Fibroblast of lung (primary cell): ENCODE measurements at regions not wholly inside any gene's neighbourhood (a gene's known extent, or its start where the extent isn't known, plus 50 kb on each side); places are given as distances from the start of the nearest gene placed in this dataset.

Source experiments
- DNase-seq, 2 donors: peaks; one replicate each; pipeline versions ENCODE4 v3.0.0 to v3.0.0-alpha.2; 2010; ENCODE audit warnings: low read depth in 2 of 2
- H2AFZ ChIP-seq: 2 replicates; pipeline ENCODE4 v1.5.1; 2012; ENCODE audit warnings: low read length, control low read depth, inconsistent platforms
- H3K27ac ChIP-seq: 2 replicates; pipeline ENCODE4 v1.5.1; 2011; ENCODE audit warnings: low read length, control low read depth; ENCODE audit not compliant: insufficient read depth
- H3K27me3 ChIP-seq: 2 replicates; pipeline ENCODE4 v1.5.1; 2011; ENCODE audit warnings: mild to moderate bottlenecking, low read length; ENCODE audit not compliant: control insufficient read depth, insufficient read depth
- H3K36me3 ChIP-seq: 2 replicates; pipeline ENCODE4 v1.5.1; 2011; ENCODE audit warnings: low read length; ENCODE audit not compliant: control insufficient read depth, insufficient read depth
- H3K4me1 ChIP-seq: 2 replicates; pipeline ENCODE4 v1.5.1; 2011; ENCODE audit warnings: low read length; ENCODE audit not compliant: control insufficient read depth, insufficient read depth; ENCODE audit errors: extremely low read depth
- H3K4me2 ChIP-seq: 2 replicates; pipeline ENCODE4 v1.5.1; 2011; ENCODE audit warnings: low read length, control low read depth; ENCODE audit not compliant: insufficient read depth; ENCODE audit errors: extremely low read depth
- H3K4me3 ChIP-seq, 4 experiments: fragments of 200-600 bp in 1 of 4; sonication (generic) in 1 of 4; replicated peaks in 1 of 4; 2 replicates each; pipeline ENCODE4 v1.5.1; 2011 to 2016; ENCODE audit warnings: low read length in 4 of 4, low read depth in 3 of 4, mild to moderate bottlenecking in 3 of 4, control low read depth in 2 of 4, inconsistent platforms in 1 of 4, mixed read lengths in 1 of 4; ENCODE audit not compliant: insufficient read depth in 1 of 4; ENCODE audit errors: control extremely low read depth in 1 of 4
- H3K79me2 ChIP-seq: 2 replicates; pipeline ENCODE4 v1.5.1; 2012; ENCODE audit warnings: mild to moderate bottlenecking, low read length, inconsistent platforms; ENCODE audit not compliant: control insufficient read depth, insufficient read depth
- H3K9ac ChIP-seq: 2 replicates; pipeline ENCODE4 v1.5.1; 2011; ENCODE audit warnings: mild to moderate bottlenecking, low read length, control low read depth; ENCODE audit not compliant: insufficient read depth
- H3K9me3 ChIP-seq: 2 replicates; pipeline ENCODE4 v1.5.1; 2012; ENCODE audit warnings: low read depth, low read length; ENCODE audit not compliant: control insufficient read depth, insufficient read depth
- H4K20me1 ChIP-seq: 2 replicates; pipeline ENCODE4 v1.5.1; 2011; ENCODE audit warnings: low read length; ENCODE audit not compliant: control insufficient read depth, insufficient read depth; ENCODE audit errors: extremely low read depth
- CTCF ChIP-seq, 2 donors: IDR thresholded peaks in 1 of 2; conservative IDR thresholded peaks in 1 of 2; 1 replicate in 1 of 2; 2 replicates in 1 of 2; pipeline ENCODE4 v1.5.1; 2011 to 2012; ENCODE audit warnings: low read length in 2 of 2, control low read depth in 1 of 2, inconsistent platforms in 1 of 2, low read depth in 1 of 2, mild to moderate bottlenecking in 1 of 2
- EZH2 ChIP-seq: IDR thresholded peaks from 2 replicates; pipeline ENCODE4 v1.5.1; 2012; ENCODE audit warnings: low read length, control low read depth, mild to moderate bottlenecking; ENCODE audit errors: missing control alignments

- no peaks in the 10 kb centered on the region for H3K79me2 ChIP-seq
- TF ChIP-seq CTCF (conservative IDR thresholded peaks at IDR 0.05 in 1 of 2, IDR thresholded peaks at IDR 0.05 in 1 of 2; ENCODE audit: low read depth in 1 of 2, low read length in 2 of 2) (no peak), EZH2 (no peak)
These were observed 579.9 kb downstream of the CCDC85A start for GRCh38 chr2:56763683-56764082.

GRCh38 chr2:56768973-56769372 lies 585.2 kb downstream of the CCDC85A start:
- Histone ChIP-seq H3K4me3 (no peak overlapping the region), H3K9me3 (no peaks in the 10 kb centered on the region), H3K36me3 (no peaks in the 10 kb centered on the region), H3K27me3 (no peaks in the 10 kb centered on the region), H2AFZ (no peak overlapping the region), H3K4me1 (no peaks in the 10 kb centered on the region), H3K27ac (no peak overlapping the region), H3K79me2 (no peaks in the 10 kb centered on the region), H3K4me2 (no peak overlapping the region), H3K9ac (no peak overlapping the region), H4K20me1 (no peaks in the 10 kb centered on the region)
- no peak for DNase-seq
- no peak for TF ChIP-seq EZH2
- TF ChIP-seq CTCF (conservative IDR thresholded peaks at IDR 0.05 in 1 of 2, IDR thresholded peaks at IDR 0.05 in 1 of 2; ENCODE audit: low read depth in 1 of 2, low read length in 2 of 2): no peak

More at GRCh38 chr2:56763683-56764082, 579.9 kb downstream of the CCDC85A start:
- H3K9me3 ChIP-seq: no peaks in the 10 kb centered on the region
- no peak for DNase-seq
- no peaks in the 10 kb centered on the region for H4K20me1 ChIP-seq
- H3K4me1 ChIP-seq: no peaks in the 10 kb centered on the region
- no peak overlapping the region for H3K27ac ChIP-seq
- H3K27me3 ChIP-seq: no peaks in the 10 kb centered on the region
- no peak overlapping the region for H3K9ac ChIP-seq
- no peak overlapping the region for H3K4me2 ChIP-seq
- no peak overlapping the region for H2AFZ ChIP-seq
- no peaks in the 10 kb centered on the region for H3K36me3 ChIP-seq
- no peak overlapping the region for H3K4me3 ChIP-seq

- Histone ChIP-seq H3K79me2 (no peaks in the 10 kb centered on the region), H3K36me3 (no peaks in the 10 kb centered on the region), H3K27ac (no peak overlapping the region), H3K9ac (no peak overlapping the region), H3K4me3 (no peak overlapping the region), H3K27me3 (no peaks in the 10 kb centered on the region), H3K4me2 (no peak overlapping the region), H3K4me1 (no peaks in the 10 kb centered on the region), H2AFZ (no peak overlapping the region), H3K9me3 (no peaks in the 10 kb centered on the region), H4K20me1 (no peaks in the 10 kb centered on the region)
- no peak for TF ChIP-seq CTCF (conservative IDR thresholded peaks at IDR 0.05 in 1 of 2, IDR thresholded peaks at IDR 0.05 in 1 of 2; ENCODE audit: low read depth in 1 of 2, low read length in 2 of 2)
- TF ChIP-seq EZH2: no peak
- DNase-seq: peak in 1 of 2 donors; percentile 67
These were observed 586.7 kb downstream of the CCDC85A start for GRCh38 chr2:56770490-56770889.
